ENCODE measurements at regions not wholly inside any gene's neighbourhood (a gene's known extent, or its start where the extent isn't known, plus 50 kb on each side); places are given as distances from the start of the nearest gene placed in this dataset.

GRCh38 chr6:23380465-23380864, 745.5 kb upstream of the NRSN1 start:
- Mint-ChIP-seq H3K9me3 (peaks cover 37% of the 10 kb centered on the region), H3K36me3 (ENCODE audit: low read depth) (no peaks in the 10 kb centered on the region), H3K27me3 (no peaks in the 10 kb centered on the region), H3K27ac (no peak overlapping the region), H3K4me1 (ENCODE audit: low read depth) (no peaks in the 10 kb centered on the region), H3K4me3 (no peak overlapping the region)
- intact Hi-C loops (cut with micrococcal nuclease): no loop called here

- H3K27me3 Mint-ChIP-seq: no peaks in the 10 kb centered on the region
- peaks cover 15% of the 10 kb centered on the region for H3K9me3 Mint-ChIP-seq
- no peak overlapping the region for H3K4me3 Mint-ChIP-seq
- H3K4me1 Mint-ChIP-seq (ENCODE audit: low read depth): no peaks in the 10 kb centered on the region
- no peak overlapping the region for H3K27ac Mint-ChIP-seq
- no peaks in the 10 kb centered on the region for H3K36me3 Mint-ChIP-seq (ENCODE audit: low read depth)
- intact Hi-C loops (cut with micrococcal nuclease): no loop called here
Measured at GRCh38 chr6:23388086-23388783, 737.8 kb upstream of the NRSN1 start.

GRCh38 chr6:23389386-23389785, 736.6 kb upstream of the NRSN1 start:
- H3K27ac Mint-ChIP-seq: no peak overlapping the region
- no peak overlapping the region for H3K4me3 Mint-ChIP-seq
- H3K27me3 Mint-ChIP-seq: no peaks in the 10 kb centered on the region
- H3K36me3 Mint-ChIP-seq (ENCODE audit: low read depth): no peaks in the 10 kb centered on the region
- intact Hi-C loops (cut with micrococcal nuclease): no loop called here
- peaks cover 25% of the 10 kb centered on the region for H3K9me3 Mint-ChIP-seq
- no peaks in the 10 kb centered on the region for H3K4me1 Mint-ChIP-seq (ENCODE audit: low read depth)

- H3K27ac Mint-ChIP-seq: no peak overlapping the region
- H3K4me3 Mint-ChIP-seq: no peak overlapping the region
- intact Hi-C loops (cut with micrococcal nuclease): no loop called here
- H3K9me3 Mint-ChIP-seq: peaks cover 25% of the 10 kb centered on the region
- no peaks in the 10 kb centered on the region for H3K27me3 Mint-ChIP-seq
- H3K4me1 Mint-ChIP-seq (ENCODE audit: low read depth): no peaks in the 10 kb centered on the region
- H3K36me3 Mint-ChIP-seq (ENCODE audit: low read depth): no peaks in the 10 kb centered on the region
Measured at GRCh38 chr6:23390221-23390620, 735.8 kb upstream of the NRSN1 start.

- H3K27ac Mint-ChIP-seq: no peak overlapping the region
- no peaks in the 10 kb centered on the region for H3K27me3 Mint-ChIP-seq
- no peak overlapping the region for H3K4me3 Mint-ChIP-seq
- intact Hi-C loops (cut with micrococcal nuclease): no loop called here
- no peaks in the 10 kb centered on the region for H3K4me1 Mint-ChIP-seq (ENCODE audit: low read depth)
- H3K36me3 Mint-ChIP-seq (ENCODE audit: low read depth): no peaks in the 10 kb centered on the region
- peaks cover 25% of the 10 kb centered on the region for H3K9me3 Mint-ChIP-seq
Measured at GRCh38 chr6:23394681-23395080, 731.3 kb upstream of the NRSN1 start.

GRCh38 chr6:23395381-23395780, 730.6 kb upstream of the NRSN1 start:
- Mint-ChIP-seq H3K4me1 (ENCODE audit: low read depth) (no peaks in the 10 kb centered on the region), H3K27me3 (no peaks in the 10 kb centered on the region), H3K9me3 (peaks cover 25% of the 10 kb centered on the region), H3K27ac (no peak overlapping the region), H3K4me3 (no peak overlapping the region), H3K36me3 (ENCODE audit: low read depth) (no peaks in the 10 kb centered on the region)
- intact Hi-C loops (cut with micrococcal nuclease): no loop called here

GRCh38 chr6:23396949-23397348, 729.1 kb upstream of the NRSN1 start:
- Mint-ChIP-seq H3K4me3 (no peak overlapping the region), H3K27me3 (no peaks in the 10 kb centered on the region), H3K27ac (no peak overlapping the region), H3K36me3 (ENCODE audit: low read depth) (no peaks in the 10 kb centered on the region), H3K9me3 (peaks cover 15% of the 10 kb centered on the region), H3K4me1 (ENCODE audit: low read depth) (no peaks in the 10 kb centered on the region)
- intact Hi-C loops (cut with micrococcal nuclease): no loop called here

- H3K27me3 Mint-ChIP-seq: no peaks in the 10 kb centered on the region
- H3K4me3 Mint-ChIP-seq: no peak overlapping the region
- no peak overlapping the region for H3K27ac Mint-ChIP-seq
- no peaks in the 10 kb centered on the region for H3K36me3 Mint-ChIP-seq (ENCODE audit: low read depth)
- H3K4me1 Mint-ChIP-seq (ENCODE audit: low read depth): no peaks in the 10 kb centered on the region
- H3K9me3 Mint-ChIP-seq: no peaks in the 10 kb centered on the region
- intact Hi-C loops (cut with micrococcal nuclease): no loop called here
Measured at GRCh38 chr6:23403460-23403859, 722.6 kb upstream of the NRSN1 start.

GRCh38 chr6:23409531-23409930, 716.5 kb upstream of the NRSN1 start:
- H3K4me1 Mint-ChIP-seq (ENCODE audit: low read depth): no peaks in the 10 kb centered on the region

GRCh38 chr6:23410439-23410838, 715.6 kb upstream of the NRSN1 start:
- Mint-ChIP-seq H3K27ac (no peak overlapping the region), H3K4me1 (ENCODE audit: low read depth) (no peaks in the 10 kb centered on the region), H3K4me3 (no peak overlapping the region), H3K27me3 (no peaks in the 10 kb centered on the region), H3K36me3 (ENCODE audit: low read depth) (no peaks in the 10 kb centered on the region), H3K9me3 (no peaks in the 10 kb centered on the region)
- intact Hi-C loops (cut with micrococcal nuclease): no loop called here

More at GRCh38 chr6:23409531-23409930, 716.5 kb upstream of the NRSN1 start:
- no peak overlapping the region for H3K27ac Mint-ChIP-seq
- no peaks in the 10 kb centered on the region for H3K9me3 Mint-ChIP-seq
- no peaks in the 10 kb centered on the region for H3K27me3 Mint-ChIP-seq
- no peaks in the 10 kb centered on the region for H3K36me3 Mint-ChIP-seq (ENCODE audit: low read depth)
- intact Hi-C loops (cut with micrococcal nuclease): no loop called here
- no peak overlapping the region for H3K4me3 Mint-ChIP-seq

- H3K36me3 Mint-ChIP-seq (ENCODE audit: low read depth): no peaks in the 10 kb centered on the region
- no peaks in the 10 kb centered on the region for H3K4me1 Mint-ChIP-seq (ENCODE audit: low read depth)
- intact Hi-C loops (cut with micrococcal nuclease): no loop called here
- no peaks in the 10 kb centered on the region for H3K27me3 Mint-ChIP-seq
- H3K9me3 Mint-ChIP-seq: no peaks in the 10 kb centered on the region
- no peak overlapping the region for H3K4me3 Mint-ChIP-seq
- H3K27ac Mint-ChIP-seq: no peak overlapping the region
Measured at GRCh38 chr6:23412770-23413169, 713.2 kb upstream of the NRSN1 start.

- no peaks in the 10 kb centered on the region for H3K9me3 Mint-ChIP-seq
- H3K4me3 Mint-ChIP-seq: no peak overlapping the region
- H3K27ac Mint-ChIP-seq: no peak overlapping the region
Measured at GRCh38 chr6:23413327-23414050, 712.5 kb upstream of the NRSN1 start.

GRCh38 chr6:23414051-23414445, 712.0 kb upstream of the NRSN1 start:
- H3K9me3 Mint-ChIP-seq: no peaks in the 10 kb centered on the region
- H3K36me3 Mint-ChIP-seq (ENCODE audit: low read depth): no peaks in the 10 kb centered on the region
- H3K27ac Mint-ChIP-seq: no peak overlapping the region
- H3K4me3 Mint-ChIP-seq: no peak overlapping the region
- H3K27me3 Mint-ChIP-seq: no peaks in the 10 kb centered on the region
- intact Hi-C loops (cut with micrococcal nuclease): no loop called here
- no peaks in the 10 kb centered on the region for H3K4me1 Mint-ChIP-seq (ENCODE audit: low read depth)

More at GRCh38 chr6:23413327-23414050, 712.5 kb upstream of the NRSN1 start:
- intact Hi-C loops (cut with micrococcal nuclease): no loop called here
- H3K27me3 Mint-ChIP-seq: no peaks in the 10 kb centered on the region
- H3K36me3 Mint-ChIP-seq (ENCODE audit: low read depth): no peaks in the 10 kb centered on the region
- no peaks in the 10 kb centered on the region for H3K4me1 Mint-ChIP-seq (ENCODE audit: low read depth)

- H3K4me1 Mint-ChIP-seq (ENCODE audit: low read depth): no peaks in the 10 kb centered on the region
- no peaks in the 10 kb centered on the region for H3K9me3 Mint-ChIP-seq
- H3K36me3 Mint-ChIP-seq (ENCODE audit: low read depth): no peaks in the 10 kb centered on the region
- intact Hi-C loops (cut with micrococcal nuclease): no loop called here
- H3K27me3 Mint-ChIP-seq: no peaks in the 10 kb centered on the region
- H3K4me3 Mint-ChIP-seq: no peak overlapping the region
- no peak overlapping the region for H3K27ac Mint-ChIP-seq
Measured at GRCh38 chr6:23414922-23415321, 711.1 kb upstream of the NRSN1 start.

All from dendritic cell treated with granulocyte-macrophage colony-stimulating factor and Interleukin-4, amounts not matched to agents 40 ng/mL and 50 ng/mL, for 4 days (primary cell).